Fibroblast of skin of right biceps (primary cell): ENCODE measurements at regions not wholly inside any gene's neighbourhood (a gene's known extent, or its start where the extent isn't known, plus 50 kb on each side); places are given as distances from the start of the nearest gene placed in this dataset.
"Not testable (repeated sequence)": the region's sequence is repeated elsewhere in the genome, so short reads cannot be mapped to it uniquely, and the experiment has no call there.

Source experiments
- DNase-seq: peaks from one replicate; pipeline ENCODE4 v3.0.0-alpha.2; 2013

DNA sequence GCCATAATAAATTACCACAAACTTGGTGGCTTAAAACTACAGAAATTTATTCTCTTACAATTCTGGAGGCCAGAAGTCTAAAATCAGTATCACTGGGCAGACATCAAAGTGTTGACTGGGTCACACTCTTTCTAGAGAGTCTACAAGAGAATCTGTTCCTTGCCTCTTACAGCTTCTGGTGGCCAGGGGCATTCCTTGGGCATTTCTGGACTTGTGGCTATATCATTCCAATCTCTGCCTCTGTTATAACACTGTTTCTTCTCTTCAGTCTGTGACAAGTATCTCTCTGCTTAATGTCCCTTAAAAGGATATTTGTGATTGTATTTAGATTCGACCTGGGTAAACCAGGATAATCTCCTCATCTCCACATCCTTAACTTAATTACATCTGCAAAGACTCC lies 207.3 kb upstream of the DCAF8L1 start:
- peak; percentile 1 for DNase-seq

DNA sequence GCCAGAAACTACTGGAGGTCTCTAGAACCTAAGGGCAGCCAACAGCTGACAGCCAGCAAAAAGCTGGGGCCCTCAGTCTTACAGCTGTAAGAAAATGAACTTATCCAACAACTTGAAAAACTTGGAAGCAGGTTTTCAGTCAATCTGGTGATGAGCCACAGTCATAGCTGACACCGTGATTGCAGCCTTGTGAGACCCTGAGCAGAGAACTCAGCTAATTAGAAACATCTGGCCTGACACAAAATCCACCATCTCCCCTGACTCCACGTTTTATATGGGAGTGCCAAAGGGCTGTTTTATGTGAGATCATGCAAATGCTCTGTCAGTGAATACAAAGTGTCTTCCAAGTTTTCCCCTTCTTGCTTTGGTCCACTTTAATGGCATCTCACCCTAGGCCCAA lies 198.8 kb upstream of the DCAF8L1 start:
- peak; percentile 1 for DNase-seq

DNA sequence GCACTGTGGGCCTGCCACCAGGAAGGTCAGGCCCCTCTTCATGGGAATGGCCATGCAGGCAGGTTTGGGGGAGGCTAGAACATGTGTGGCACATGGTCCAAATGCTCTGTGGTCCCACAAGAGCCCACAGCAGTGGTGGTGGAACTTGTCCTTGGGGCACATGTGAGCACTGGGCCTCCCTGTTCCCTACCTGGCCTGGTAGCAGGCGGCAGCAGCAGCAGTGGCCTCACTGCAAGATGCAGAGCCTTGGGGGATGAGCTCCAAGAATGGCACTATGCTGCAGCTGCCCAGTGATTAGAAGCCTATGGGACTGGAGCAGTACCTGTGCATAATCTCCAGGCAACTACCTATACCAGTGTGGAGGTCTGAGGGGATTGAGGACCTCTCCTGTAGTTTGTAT lies 197.0 kb upstream of the DCAF8L1 start:
- no peak for DNase-seq

- no peak for DNase-seq
Observed at GRCh38 chrX:28177202-28177601, 196.0 kb upstream of the DCAF8L1 start.

DNA sequence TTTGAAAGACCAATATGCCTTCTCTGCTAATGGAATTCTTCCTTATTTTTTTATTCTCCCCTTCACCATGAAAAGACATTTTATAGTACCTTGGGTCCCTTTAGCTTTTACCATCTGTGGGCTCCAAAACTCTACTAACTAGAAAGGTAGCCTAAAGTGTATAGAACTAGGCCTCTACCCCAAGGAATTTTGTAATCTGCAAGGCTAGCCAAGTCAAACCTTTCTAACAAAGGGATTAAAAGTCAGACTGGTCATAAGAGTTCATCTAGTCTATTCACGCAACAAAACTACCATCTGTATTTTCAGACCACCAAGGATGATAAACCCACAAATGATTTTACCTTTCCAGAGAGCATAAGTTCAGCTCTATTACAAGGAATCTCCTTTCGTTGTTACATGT lies 189.5 kb upstream of the DCAF8L1 start:
- no peak for DNase-seq

DNA sequence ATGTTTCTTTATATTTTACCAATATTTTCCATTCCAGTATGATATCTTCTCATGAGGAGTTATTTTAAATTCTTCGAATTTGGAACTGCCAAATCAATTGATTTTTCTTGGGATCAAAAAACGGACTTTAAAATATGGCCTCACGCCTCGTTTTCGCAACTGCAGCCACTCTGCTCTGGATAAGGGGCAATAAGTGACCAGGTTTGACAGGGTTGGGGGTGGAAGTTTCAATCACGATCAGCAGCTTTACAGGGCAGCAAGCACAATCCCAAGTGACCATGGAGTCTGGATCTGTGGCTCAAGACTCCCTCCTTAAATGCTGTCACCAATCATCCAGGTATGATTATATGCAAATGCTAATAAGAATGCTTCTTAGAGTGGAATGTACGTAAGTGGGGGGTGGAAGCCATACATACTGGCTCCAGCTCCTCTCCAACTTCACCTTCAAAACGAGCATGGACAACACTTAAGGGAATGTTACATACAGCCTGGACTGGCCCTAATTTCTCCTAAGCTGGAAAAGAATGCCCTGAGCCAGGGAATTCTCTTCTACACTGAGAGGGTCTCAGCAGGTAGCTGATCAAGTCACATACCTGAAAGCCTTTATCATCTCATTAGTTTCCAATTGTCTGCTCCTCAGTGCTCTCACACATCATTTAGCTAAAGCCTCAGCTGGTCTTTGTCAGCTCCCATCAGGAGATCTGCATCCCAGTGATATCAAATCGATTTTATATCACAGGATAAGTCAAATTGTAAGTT lies 176.9 kb upstream of the DCAF8L1 start:
- DNase-seq: no peak

- not testable (repeated sequence) for DNase-seq
Observed at GRCh38 chrX:28152263-28152662, 171.0 kb upstream of the DCAF8L1 start.

GRCh38 chrX:28135378-28136047 lies 154.3 kb upstream of the DCAF8L1 start:
- DNase-seq: peak; percentile 15

- no peak for DNase-seq
Observed at GRCh38 chrX:28133763-28134162, 152.5 kb upstream of the DCAF8L1 start.

DNA sequence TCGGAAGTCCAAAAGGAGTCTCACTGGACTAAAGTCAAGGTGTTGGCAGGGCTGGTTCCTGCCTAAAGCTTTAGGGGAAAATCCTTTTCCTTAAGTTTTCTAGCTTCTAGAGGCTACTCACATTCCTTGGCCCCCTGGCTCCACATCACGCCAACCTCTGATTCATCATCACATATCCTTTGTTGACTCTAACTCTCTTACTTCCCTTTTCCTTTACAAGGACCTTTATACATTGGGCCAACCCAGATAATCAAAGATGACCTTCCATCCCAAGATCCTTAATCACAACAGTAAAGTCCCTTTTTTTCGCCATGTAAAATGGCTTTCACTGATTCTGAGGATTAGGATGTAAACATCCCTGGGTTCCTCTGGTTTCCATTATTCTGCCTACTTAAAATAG lies 146.4 kb upstream of the DCAF8L1 start:
- DNase-seq: no peak

GRCh38 chrX:28126886-28127285 lies 145.6 kb upstream of the DCAF8L1 start:
- DNase-seq: no peak

DNA sequence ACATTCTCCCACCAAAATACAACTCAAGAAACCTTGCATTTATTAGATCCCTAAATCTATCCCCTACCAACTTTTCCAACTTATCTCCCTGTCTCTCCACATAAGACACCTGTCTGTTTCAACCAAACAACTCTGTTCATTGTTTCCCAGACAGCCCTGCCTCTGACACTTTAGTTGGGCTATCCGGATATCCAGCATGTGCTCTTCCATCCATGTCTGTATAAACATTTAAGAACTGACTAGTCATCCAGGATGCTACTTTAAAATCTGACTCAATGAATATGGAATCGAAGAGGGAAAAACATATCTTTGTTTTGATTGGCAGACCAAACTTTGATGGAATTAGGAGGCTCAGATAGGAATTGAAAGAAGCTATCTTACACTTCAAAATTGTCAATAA lies 143.2 kb upstream of the DCAF8L1 start:
- no peak for DNase-seq

- not testable (repeated sequence) for DNase-seq
Observed at GRCh38 chrX:28120580-28121245, 139.5 kb upstream of the DCAF8L1 start.

- no peak for DNase-seq
Observed at GRCh38 chrX:28120072-28120471, 138.8 kb upstream of the DCAF8L1 start.

GRCh38 chrX:28108186-28108945 lies 127.1 kb upstream of the DCAF8L1 start:
- no peak for DNase-seq

- no peak for DNase-seq
Observed at GRCh38 chrX:28099166-28099565, 117.9 kb upstream of the DCAF8L1 start.

DNA sequence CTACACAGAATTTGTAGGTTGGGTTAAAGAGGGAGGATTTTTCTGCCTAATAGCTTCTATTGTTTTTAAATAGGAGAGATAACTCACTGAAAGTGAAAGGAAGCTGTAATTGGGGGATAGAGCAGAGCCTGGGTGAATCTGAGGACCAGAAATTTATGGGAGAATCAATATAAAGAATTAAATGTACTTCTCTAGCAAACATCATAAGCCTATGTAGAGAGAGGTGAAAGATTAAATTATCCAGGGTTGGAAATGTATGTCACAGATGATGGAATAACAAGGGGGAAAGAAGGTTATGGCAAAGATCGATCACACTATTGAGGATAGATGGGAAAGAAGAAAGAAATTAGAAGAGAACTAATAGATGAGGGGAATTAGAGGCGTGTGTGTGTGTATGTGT lies 104.4 kb upstream of the DCAF8L1 start:
- DNase-seq: no peak

DNA sequence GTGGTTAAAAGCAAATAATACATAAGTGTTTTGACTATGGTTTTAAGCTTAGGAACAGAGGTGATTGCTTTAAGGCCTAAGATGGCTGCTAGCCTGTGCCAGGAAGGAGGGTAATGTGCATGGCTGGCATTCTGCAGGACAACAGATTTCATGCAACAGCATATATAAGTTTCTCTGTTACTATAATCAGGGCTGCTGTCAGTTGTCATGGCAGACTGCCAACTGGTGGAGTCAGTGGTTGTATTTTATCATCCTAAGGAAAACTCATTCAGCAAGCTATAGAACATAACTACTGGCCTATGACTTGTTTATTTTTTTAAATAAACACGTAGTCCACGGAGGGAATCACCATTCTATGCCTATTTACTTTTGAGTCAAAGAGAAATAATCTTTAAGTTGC lies 77.7 kb upstream of the DCAF8L1 start:
- DNase-seq: no peak

GRCh38 chrX:28042826-28043564 lies 61.7 kb upstream of the DCAF8L1 start:
- DNase-seq: no peak

DNA sequence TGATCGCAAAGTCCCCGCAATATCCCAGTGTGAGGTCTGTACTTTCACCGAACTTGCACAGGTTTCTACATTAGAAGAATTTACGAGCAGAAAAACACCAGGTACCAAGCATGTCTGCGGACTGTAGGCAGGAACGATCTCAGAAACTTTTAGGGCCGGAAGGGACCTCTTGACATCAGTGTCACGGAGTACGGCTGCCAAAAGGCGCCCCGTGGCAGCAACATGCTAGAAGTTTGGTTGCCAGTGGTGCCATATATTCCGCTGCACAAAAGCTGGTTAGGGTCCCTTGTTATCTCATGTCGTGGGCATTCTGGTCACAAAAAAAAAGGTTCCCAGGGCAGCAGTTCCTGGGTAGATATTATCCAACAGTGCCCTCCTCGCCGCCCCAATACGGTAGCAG lies 61.0 kb upstream of the DCAF8L1 start:
- DNase-seq: no peak

DNA sequence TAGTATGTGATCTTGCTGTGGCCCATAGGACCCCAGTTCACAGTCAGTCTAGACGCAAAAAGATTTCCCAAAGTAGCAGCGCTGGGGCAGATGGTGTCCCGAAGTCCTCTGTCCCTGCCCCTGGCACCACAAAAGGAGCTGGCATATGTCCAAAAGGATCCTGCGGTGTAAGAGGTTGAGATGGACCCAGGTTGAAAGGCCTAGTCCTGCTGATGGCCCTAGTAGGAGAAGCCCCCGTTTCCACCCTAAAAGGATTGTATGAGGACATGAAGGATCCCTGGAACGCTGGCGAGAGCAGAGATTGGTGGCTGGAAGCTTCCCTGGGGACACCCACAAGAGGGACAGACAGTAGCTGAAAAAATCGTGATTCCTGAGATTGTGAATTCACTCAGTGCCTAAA lies 58.0 kb upstream of the DCAF8L1 start:
- DNase-seq: no peak
